Heart left ventricle (tissue), 13 donors: ENCODE measurements at regions not wholly inside any gene's neighbourhood (a gene's known extent, or its start where the extent isn't known, plus 50 kb on each side); places are given as distances from the start of the nearest gene placed in this dataset.

Experiments used
- POLR2A ChIP-seq, 2 donors: fragments of 450-650 bp; IDR thresholded peaks; one replicate each; pipeline ENCODE4 v1.6.1; 2017; ENCODE audit warnings: antibody characterized with exemption in 2 of 2, mild to moderate bottlenecking in 2 of 2, moderate library complexity in 2 of 2
- TF ChIP-seq, protein P1 (sequence below), 12 donors: fragments of 200-600 bp; sonication (generic) in 4 of 12; IDR thresholded peaks; one replicate each; pipeline versions ENCODE4 v1.5.0 to v1.8.0; 2018 to 2022; ENCODE audit warnings: antibody characterized with exemption in 12 of 12, mild to moderate bottlenecking in 5 of 12
- donor health status: ischemic (EF 13 %, LVEDD 7.1; RV severe dilation, severe dysfunction).
- donor health status: DM: no; HTN: yes; CAD: no.
- donor health status: DM: no; HTN: no; CAD: no.
- donor health status: ischemic (EF 25% LVEDD 6.9; RV normal size, moderate dysfunction).
- donor health status: ischemic (EF 25% LVEDD 5.7; RV mildly dilated, moderate dysfunction).
- donor health status: ischemic (EF 35%, LVEDD 5.7; RV mildly dilated, moderate dysfunction).
- donor health status: nonischemic (EF 11% LVEDD 7.7; RV severe dilation, severe dysfunction).
- donor health status: DM: yes; HTN: yes; CAD: no.
- donor health status: PGD.
- donor health status: ischemic (EF 29% LVEDD 5.4; RV normal size, mild dysfunction).
- donor health status: nonischemic (EF 23%, LVEDD 6.1; RV moderate dilation, normal function).

DNA sequence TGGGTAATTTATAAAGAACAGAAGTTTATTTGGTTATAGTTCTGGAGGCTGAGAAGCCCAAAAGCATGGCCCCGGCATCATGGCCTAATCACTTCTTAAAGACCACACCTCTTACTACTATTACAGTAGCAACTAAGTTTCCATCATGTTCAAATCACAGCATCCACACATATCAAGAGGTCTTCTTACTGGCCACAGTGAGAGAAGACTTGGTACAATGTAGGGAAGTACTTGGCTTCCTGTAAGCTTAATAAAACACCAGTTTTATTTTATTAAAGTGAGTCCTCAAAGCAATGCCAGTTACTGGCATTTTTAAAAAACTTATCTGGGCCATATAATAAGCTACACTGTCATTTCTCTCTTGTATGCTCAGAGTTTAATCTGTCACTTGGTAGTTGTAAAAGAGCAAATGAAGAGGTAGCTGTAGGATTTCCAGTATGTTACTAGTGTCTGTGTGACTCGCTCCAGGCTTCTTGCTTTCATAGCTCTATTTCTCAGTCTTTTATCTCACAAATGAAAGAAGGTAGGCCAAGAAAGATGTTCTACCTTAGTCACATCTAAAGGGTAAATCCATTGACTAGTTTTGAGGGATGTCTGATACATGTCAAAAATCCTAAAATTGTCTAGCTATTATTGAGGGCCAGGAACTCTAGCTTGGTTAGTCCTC, 159.2 kb upstream of the CPEB2 start:
- TF ChIP-seq, protein P1, sequence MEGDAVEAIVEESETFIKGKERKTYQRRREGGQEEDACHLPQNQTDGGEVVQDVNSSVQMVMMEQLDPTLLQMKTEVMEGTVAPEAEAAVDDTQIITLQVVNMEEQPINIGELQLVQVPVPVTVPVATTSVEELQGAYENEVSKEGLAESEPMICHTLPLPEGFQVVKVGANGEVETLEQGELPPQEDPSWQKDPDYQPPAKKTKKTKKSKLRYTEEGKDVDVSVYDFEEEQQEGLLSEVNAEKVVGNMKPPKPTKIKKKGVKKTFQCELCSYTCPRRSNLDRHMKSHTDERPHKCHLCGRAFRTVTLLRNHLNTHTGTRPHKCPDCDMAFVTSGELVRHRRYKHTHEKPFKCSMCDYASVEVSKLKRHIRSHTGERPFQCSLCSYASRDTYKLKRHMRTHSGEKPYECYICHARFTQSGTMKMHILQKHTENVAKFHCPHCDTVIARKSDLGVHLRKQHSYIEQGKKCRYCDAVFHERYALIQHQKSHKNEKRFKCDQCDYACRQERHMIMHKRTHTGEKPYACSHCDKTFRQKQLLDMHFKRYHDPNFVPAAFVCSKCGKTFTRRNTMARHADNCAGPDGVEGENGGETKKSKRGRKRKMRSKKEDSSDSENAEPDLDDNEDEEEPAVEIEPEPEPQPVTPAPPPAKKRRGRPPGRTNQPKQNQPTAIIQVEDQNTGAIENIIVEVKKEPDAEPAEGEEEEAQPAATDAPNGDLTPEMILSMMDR (IDR thresholded peaks at IDR 0.05): no peak
- no peak for TF ChIP-seq POLR2A (IDR thresholded peaks at IDR 0.05)
